ENCODE measurements at regions not wholly inside any gene's neighbourhood (a gene's known extent, or its start where the extent isn't known, plus 50 kb on each side); places are given as distances from the start of the nearest gene placed in this dataset.

GRCh38 chr11:134714021-134714656, 302.1 kb upstream of the B3GAT1 start:
- Histone ChIP-seq H3K4me3 (no peak overlapping the region), H3K4me1 (no peaks in the 10 kb centered on the region), H3K9me3 (no peaks in the 10 kb centered on the region), H3K36me3 (no peaks in the 10 kb centered on the region), H3K27ac (no peak overlapping the region), H3K27me3 (no peaks in the 10 kb centered on the region)
- peak in 1 of 2 donors; percentile 38 for DNase-seq
- WGBS, 2 donors, result 37 to 51% methylated on average over 9 to 10 of the region's 10 CpGs
- TF ChIP-seq CTCF (IDR thresholded peaks at IDR 0.05) (no peak), POLR2AphosphoS5 (IDR thresholded peaks at IDR 0.05) (no peak), POLR2A (IDR thresholded peaks at IDR 0.05) (no peak), EP300 (IDR thresholded peaks at IDR 0.05) (no peak)
- no peak for ATAC-seq (ENCODE audit: low FRiP score in 2 of 2)

- ATAC-seq (ENCODE audit: low FRiP score in 2 of 2) (peak in 1 of 2 donors; percentile 34), DNase-seq (peak in 1 of 2 donors; percentile 70)
- TF ChIP-seq CTCF (IDR thresholded peaks at IDR 0.05), result no peak
- no peak for TF ChIP-seq EP300 (IDR thresholded peaks at IDR 0.05)
- TF ChIP-seq POLR2A (IDR thresholded peaks at IDR 0.05), result no peak
- TF ChIP-seq POLR2AphosphoS5 (IDR thresholded peaks at IDR 0.05), result no peak
- H3K27me3 ChIP-seq, result no peaks in the 10 kb centered on the region
- H3K4me3 ChIP-seq, result no peak overlapping the region
- no peaks in the 10 kb centered on the region for H3K36me3 ChIP-seq
- no peaks in the 10 kb centered on the region for H3K4me1 ChIP-seq
- WGBS, 2 donors, result 80 to 88% methylated on average over 47 of the region's 47 CpGs
- H3K9me3 ChIP-seq, result no peaks in the 10 kb centered on the region
- H3K27ac ChIP-seq, result no peak overlapping the region
Observed at GRCh38 chr11:134712228-134713145, 300.4 kb upstream of the B3GAT1 start.

- DNase-seq (no peak), ATAC-seq (ENCODE audit: low FRiP score in 2 of 2) (no peak)
- Histone ChIP-seq H3K27ac (no peak overlapping the region), H3K9me3 (no peaks in the 10 kb centered on the region), H3K36me3 (no peaks in the 10 kb centered on the region), H3K4me1 (no peaks in the 10 kb centered on the region), H3K4me3 (no peak overlapping the region), H3K27me3 (no peaks in the 10 kb centered on the region)
- TF ChIP-seq POLR2AphosphoS5 (IDR thresholded peaks at IDR 0.05) (no peak), EP300 (IDR thresholded peaks at IDR 0.05) (no peak), POLR2A (IDR thresholded peaks at IDR 0.05) (no peak), CTCF (IDR thresholded peaks at IDR 0.05) (no peak)
- 75 to 84% methylated on average over 8 of the region's 8 CpGs for WGBS, 2 donors
Observed at GRCh38 chr11:134711588-134711987, 299.5 kb upstream of the B3GAT1 start.

GRCh38 chr11:134710861-134711407, 298.9 kb upstream of the B3GAT1 start:
- ATAC-seq (ENCODE audit: low FRiP score in 2 of 2) (no peak), DNase-seq (no peak)
- Histone ChIP-seq H3K9me3 (no peaks in the 10 kb centered on the region), H3K27ac (no peak overlapping the region), H3K27me3 (no peaks in the 10 kb centered on the region), H3K4me3 (no peak overlapping the region), H3K4me1 (no peaks in the 10 kb centered on the region), H3K36me3 (no peaks in the 10 kb centered on the region)
- TF ChIP-seq POLR2AphosphoS5 (IDR thresholded peaks at IDR 0.05), result no peak
- TF ChIP-seq EP300 (IDR thresholded peaks at IDR 0.05), result no peak
- no peak for TF ChIP-seq CTCF (IDR thresholded peaks at IDR 0.05)
- TF ChIP-seq POLR2A (IDR thresholded peaks at IDR 0.05), result no peak
- 63 to 76% methylated on average over 4 of the region's 4 CpGs for WGBS, 2 donors
